ENCODE measurements at regions not wholly inside any gene's neighbourhood (a gene's known extent, or its start where the extent isn't known, plus 50 kb on each side); places are given as distances from the start of the nearest gene placed in this dataset.

GRCh38 chr17:72474243-72474642 is 353.4 kb downstream of the SOX9 start:
- ChIA-PET POLR2A (no interaction called here), CTCF (no interaction called here)
- Histone ChIP-seq H3K36me3 (ENCODE audit: control insufficient read depth in 2 of 2, extremely low read depth in 1 of 2, insufficient read depth in 2 of 2, low read length in 2 of 2) (no peaks in the 10 kb centered on the region), H3K9ac (replicated peaks; ENCODE audit: extremely low read depth, insufficient read depth, low read length) (no peak overlapping the region), H3K27ac (ENCODE audit: insufficient read depth, low read depth, low read length) (no peak overlapping the region), H3K9me1 (replicated peaks; ENCODE audit: control insufficient read depth, extremely low read depth, insufficient read depth, low read length) (no peaks in the 10 kb centered on the region), H2AFZ (ENCODE audit: low read depth, low read length) (no peak overlapping the region), H3K27me3 (ENCODE audit: control insufficient read depth in 2 of 2, insufficient read depth in 2 of 2, low read length in 2 of 2) (no peaks in the 10 kb centered on the region), H3K9me3 (replicated peaks; ENCODE audit: control insufficient read depth, insufficient read depth, low read length) (no peaks in the 10 kb centered on the region), H3K4me1 (ENCODE audit: control insufficient read depth, extremely low read depth, insufficient read depth, low read length) (no peaks in the 10 kb centered on the region), H4K20me1 (replicated peaks; ENCODE audit: control insufficient read depth, extremely low read depth, insufficient read depth, low read length) (no peaks in the 10 kb centered on the region), H3K4me3 (replicated peaks in 1 of 3; ENCODE audit: insufficient read depth in 1 of 3, low read depth in 1 of 3, low read length in 3 of 3) (no peak overlapping the region), H3K79me2 (ENCODE audit: control insufficient read depth, insufficient read depth, low read length) (no peaks in the 10 kb centered on the region), H3K4me2 (ENCODE audit: insufficient read depth, low read length) (no peak overlapping the region)
- DNase-seq (ENCODE audit: low read depth, low spot score) (no peak), FAIRE-seq (no peak)
- dilution Hi-C loops (cut with MboI; ENCODE audit: extremely low pct_ligation_motif_present, low sequenced_read_pairs), result no loop called here
- intact Hi-C loops (cut with micrococcal nuclease), result no loop called here
- no TSS peak for BruUV-seq (replicated peaks)
- TF ChIP-seq POLR2A (IDR thresholded peaks at IDR 0.05; ENCODE audit: low read depth, low read length) (no peak), POLR2AphosphoS5 (IDR thresholded peaks at IDR 0.05; ENCODE audit: insufficient read depth, low read depth, low read length) (no peak), MYC (IDR thresholded peaks at IDR 0.05; ENCODE audit: low read depth, low read length) (no peak), EZH2 (IDR thresholded peaks at IDR 0.05; ENCODE audit: borderline replicate concordance, low read depth, low read length, severe bottlenecking) (no peak), GATA2 (IDR thresholded peaks at IDR 0.05; ENCODE audit: insufficient read depth, insufficient read length, low read depth, low read length) (no peak), MAX (IDR thresholded peaks at IDR 0.05; ENCODE audit: insufficient read depth, insufficient read length) (no peak), JUN (IDR thresholded peaks at IDR 0.05; ENCODE audit: borderline replicate concordance, insufficient read depth, insufficient read length, low read depth) (no peak)
- TF ChIP-seq, protein P1, sequence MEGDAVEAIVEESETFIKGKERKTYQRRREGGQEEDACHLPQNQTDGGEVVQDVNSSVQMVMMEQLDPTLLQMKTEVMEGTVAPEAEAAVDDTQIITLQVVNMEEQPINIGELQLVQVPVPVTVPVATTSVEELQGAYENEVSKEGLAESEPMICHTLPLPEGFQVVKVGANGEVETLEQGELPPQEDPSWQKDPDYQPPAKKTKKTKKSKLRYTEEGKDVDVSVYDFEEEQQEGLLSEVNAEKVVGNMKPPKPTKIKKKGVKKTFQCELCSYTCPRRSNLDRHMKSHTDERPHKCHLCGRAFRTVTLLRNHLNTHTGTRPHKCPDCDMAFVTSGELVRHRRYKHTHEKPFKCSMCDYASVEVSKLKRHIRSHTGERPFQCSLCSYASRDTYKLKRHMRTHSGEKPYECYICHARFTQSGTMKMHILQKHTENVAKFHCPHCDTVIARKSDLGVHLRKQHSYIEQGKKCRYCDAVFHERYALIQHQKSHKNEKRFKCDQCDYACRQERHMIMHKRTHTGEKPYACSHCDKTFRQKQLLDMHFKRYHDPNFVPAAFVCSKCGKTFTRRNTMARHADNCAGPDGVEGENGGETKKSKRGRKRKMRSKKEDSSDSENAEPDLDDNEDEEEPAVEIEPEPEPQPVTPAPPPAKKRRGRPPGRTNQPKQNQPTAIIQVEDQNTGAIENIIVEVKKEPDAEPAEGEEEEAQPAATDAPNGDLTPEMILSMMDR (IDR thresholded peaks at IDR 0.05; ENCODE audit: extremely low read depth in 1 of 2, insufficient read depth in 1 of 2, low read depth in 1 of 2, low read length in 2 of 2), result no peak
